Mucosa of stomach (tissue), 1 donor: ENCODE measurements at regions not wholly inside any gene's neighbourhood (a gene's known extent, or its start where the extent isn't known, plus 50 kb on each side); places are given as distances from the start of the nearest gene placed in this dataset.
"Not testable (repeated sequence)": the region's sequence is repeated elsewhere in the genome, so short reads cannot be mapped to it uniquely, and the experiment has no call there.

Experiments
- H3K27me3 ChIP-seq: one replicate; pipeline ENCODE4 v1.7.0; 2013; ENCODE audit warnings: mild to moderate bottlenecking, low read length; ENCODE audit not compliant: control insufficient read depth, insufficient read depth
- H3K36me3 ChIP-seq: one replicate; pipeline ENCODE4 v1.7.0; 2013; ENCODE audit warnings: low read length; ENCODE audit not compliant: control insufficient read depth, insufficient read depth
- H3K4me1 ChIP-seq: one replicate; pipeline ENCODE4 v1.7.0; 2013; ENCODE audit warnings: mild to moderate bottlenecking, low read length; ENCODE audit not compliant: control insufficient read depth, insufficient read depth
- H3K4me3 ChIP-seq: one replicate; pipeline ENCODE4 v1.7.0; 2013; ENCODE audit warnings: low read length
- H3K9ac ChIP-seq: one replicate; pipeline ENCODE4 v1.7.0; 2013; ENCODE audit warnings: mild to moderate bottlenecking, low read length, moderate library complexity
- H3K9me3 ChIP-seq: one replicate; pipeline ENCODE4 v1.7.0; 2013; ENCODE audit warnings: mild to moderate bottlenecking, low read length, moderate library complexity; ENCODE audit not compliant: control insufficient read depth
- donor health status: Pancreatic carcinoma.

GRCh38 chr6:104676679-104677078, 183.0 kb downstream of the HACE1 start:
- H3K36me3 ChIP-seq, H3K9ac ChIP-seq, H3K4me3 ChIP-seq, H3K27me3 ChIP-seq, H3K4me1 ChIP-seq, H3K9me3 ChIP-seq: not testable (repeated sequence)

GRCh38 chr6:104675161-104675560, 184.6 kb downstream of the HACE1 start:
- H3K36me3 ChIP-seq, H3K27me3 ChIP-seq, H3K9me3 ChIP-seq, H3K4me1 ChIP-seq, H3K9ac ChIP-seq, H3K4me3 ChIP-seq: not testable (repeated sequence)

- H3K9ac ChIP-seq, H3K4me1 ChIP-seq, H3K9me3 ChIP-seq, H3K4me3 ChIP-seq, H3K36me3 ChIP-seq, H3K27me3 ChIP-seq: not testable (repeated sequence)
Measured at GRCh38 chr6:104673078-104673477, 186.6 kb downstream of the HACE1 start.

GRCh38 chr6:104671591-104671891, 188.2 kb downstream of the HACE1 start:
- not testable (repeated sequence) for H3K4me3 ChIP-seq, H3K27me3 ChIP-seq, H3K9ac ChIP-seq, H3K36me3 ChIP-seq, H3K4me1 ChIP-seq, H3K9me3 ChIP-seq

- H3K4me1 ChIP-seq, H3K9me3 ChIP-seq, H3K36me3 ChIP-seq, H3K4me3 ChIP-seq, H3K9ac ChIP-seq, H3K27me3 ChIP-seq: not testable (repeated sequence)
Measured at GRCh38 chr6:104670834-104671590, 188.7 kb downstream of the HACE1 start.

- H3K27me3 ChIP-seq = no peaks in the 10 kb centered on the region
- H3K4me3 ChIP-seq = no peak overlapping the region
- H3K4me1 ChIP-seq = no peaks in the 10 kb centered on the region
- H3K9ac ChIP-seq = no peak overlapping the region
- no peaks in the 10 kb centered on the region for H3K9me3 ChIP-seq
- no peaks in the 10 kb centered on the region for H3K36me3 ChIP-seq
Measured at GRCh38 chr6:104669483-104669882, 190.2 kb downstream of the HACE1 start.

- Histone ChIP-seq H3K4me3 (no peak overlapping the region), H3K9me3 (no peaks in the 10 kb centered on the region), H3K9ac (no peak overlapping the region), H3K4me1 (no peaks in the 10 kb centered on the region), H3K27me3 (no peaks in the 10 kb centered on the region), H3K36me3 (no peaks in the 10 kb centered on the region)
Measured at GRCh38 chr6:104656235-104656634, 203.5 kb downstream of the HACE1 start.

- H3K9ac ChIP-seq = no peak overlapping the region
- H3K4me1 ChIP-seq = no peaks in the 10 kb centered on the region
- H3K36me3 ChIP-seq = no peaks in the 10 kb centered on the region
- no peak overlapping the region for H3K4me3 ChIP-seq
- no peaks in the 10 kb centered on the region for H3K27me3 ChIP-seq
- H3K9me3 ChIP-seq = no peaks in the 10 kb centered on the region
Measured at GRCh38 chr6:104653781-104654180, 205.9 kb downstream of the HACE1 start.

GRCh38 chr6:104648347-104648746, 211.4 kb downstream of the HACE1 start:
- Histone ChIP-seq H3K9ac (no peak overlapping the region), H3K9me3 (no peaks in the 10 kb centered on the region), H3K36me3 (no peaks in the 10 kb centered on the region), H3K27me3 (no peaks in the 10 kb centered on the region), H3K4me1 (no peaks in the 10 kb centered on the region), H3K4me3 (no peak overlapping the region)

GRCh38 chr6:104644848-104645247, 214.9 kb downstream of the HACE1 start:
- Histone ChIP-seq H3K36me3 (no peaks in the 10 kb centered on the region), H3K9ac (no peak overlapping the region), H3K4me1 (no peaks in the 10 kb centered on the region), H3K4me3 (no peak overlapping the region), H3K27me3 (no peaks in the 10 kb centered on the region), H3K9me3 (no peaks in the 10 kb centered on the region)

- H3K27me3 ChIP-seq = no peaks in the 10 kb centered on the region
- H3K9ac ChIP-seq = no peak overlapping the region
- H3K4me1 ChIP-seq = no peaks in the 10 kb centered on the region
- no peaks in the 10 kb centered on the region for H3K9me3 ChIP-seq
- no peak overlapping the region for H3K4me3 ChIP-seq
- no peaks in the 10 kb centered on the region for H3K36me3 ChIP-seq
Measured at GRCh38 chr6:104642871-104643270, 216.8 kb downstream of the HACE1 start.

GRCh38 chr6:104640761-104641160, 219.0 kb downstream of the HACE1 start:
- H3K27me3 ChIP-seq = no peaks in the 10 kb centered on the region
- H3K4me1 ChIP-seq = no peaks in the 10 kb centered on the region
- H3K4me3 ChIP-seq = no peak overlapping the region
- no peak overlapping the region for H3K9ac ChIP-seq
- no peaks in the 10 kb centered on the region for H3K9me3 ChIP-seq
- H3K36me3 ChIP-seq = no peaks in the 10 kb centered on the region

GRCh38 chr6:104640150-104640700, 219.5 kb downstream of the HACE1 start:
- no peaks in the 10 kb centered on the region for H3K27me3 ChIP-seq
- no peaks in the 10 kb centered on the region for H3K36me3 ChIP-seq
- H3K4me3 ChIP-seq = no peak overlapping the region
- no peaks in the 10 kb centered on the region for H3K9me3 ChIP-seq
- no peaks in the 10 kb centered on the region for H3K4me1 ChIP-seq
- H3K9ac ChIP-seq = no peak overlapping the region
